Astrocyte (in vitro differentiated cells and primary cell): ENCODE measurements at regions not wholly inside any gene's neighbourhood (a gene's known extent, or its start where the extent isn't known, plus 50 kb on each side); places are given as distances from the start of the nearest gene placed in this dataset.

ENCODE experiments used
- DNase-seq: peaks from one replicate; pipeline ENCODE4 v3.0.0-alpha.2; 2010; ENCODE audit warnings: low read depth
- FAIRE-seq: peaks from 2 replicates; lab custom pipeline; 2011; peaks lifted over from hg19 to GRCh38; lab: Jason Lieb, UNC
- H2AFZ ChIP-seq: 2 replicates; pipeline ENCODE4 v1.6.0; 2012; ENCODE audit warnings: low read depth, low read length, inconsistent platforms
- H3K27ac ChIP-seq: 2 replicates; pipeline ENCODE4 v1.5.1; 2011; ENCODE audit warnings: low read depth, low read length, inconsistent platforms
- H3K27me3 ChIP-seq: 2 replicates; pipeline ENCODE4 v1.6.0; 2011; ENCODE audit warnings: low read length, inconsistent platforms; ENCODE audit not compliant: insufficient read depth
- H3K36me3 ChIP-seq: 2 replicates; pipeline ENCODE4 v1.5.1; 2011; ENCODE audit warnings: low read length, inconsistent platforms; ENCODE audit not compliant: insufficient read depth
- H3K4me1 ChIP-seq: 2 replicates; pipeline ENCODE4 v1.5.1; 2011; ENCODE audit warnings: low read length, inconsistent platforms; ENCODE audit not compliant: insufficient read depth
- H3K4me2 ChIP-seq: 2 replicates; pipeline ENCODE4 v1.6.0; 2012; ENCODE audit warnings: low read length, inconsistent platforms
- H3K4me3 ChIP-seq: 2 replicates; pipeline ENCODE4 v1.5.1; 2011; ENCODE audit warnings: low read depth, mild to moderate bottlenecking, low read length, inconsistent platforms; ENCODE audit not compliant: insufficient read depth
- H3K79me2 ChIP-seq: 2 replicates; pipeline ENCODE4 v1.6.0; 2012; ENCODE audit warnings: mild to moderate bottlenecking, low read length, inconsistent platforms; ENCODE audit not compliant: insufficient read depth
- H3K9ac ChIP-seq: 2 replicates; pipeline ENCODE4 v1.6.0; 2012; ENCODE audit warnings: mild to moderate bottlenecking, low read length, inconsistent platforms
- H3K9me3 ChIP-seq: 2 replicates; pipeline ENCODE4 v1.5.1; 2012; ENCODE audit warnings: low read depth, mild to moderate bottlenecking, low read length, inconsistent platforms; ENCODE audit not compliant: insufficient read depth
- H4K20me1 ChIP-seq: 2 replicates; pipeline ENCODE4 v1.6.0; 2012; ENCODE audit warnings: low read length, inconsistent platforms; ENCODE audit not compliant: insufficient read depth
- H3K27ac Mint-ChIP-seq: one replicate; pipeline ENCODE4 v1.8.0; 2021; ENCODE audit warnings: mild to moderate bottlenecking, mixed read lengths; ENCODE audit not compliant: unreplicated experiment
- H3K27me3 Mint-ChIP-seq: one replicate; pipeline ENCODE4 v1.8.0; 2021; ENCODE audit warnings: low read depth, mixed read lengths; ENCODE audit not compliant: unreplicated experiment
- H3K36me3 Mint-ChIP-seq: one replicate; pipeline ENCODE4 v1.8.0; 2021; ENCODE audit warnings: low read depth, mixed read lengths; ENCODE audit not compliant: unreplicated experiment
- H3K4me1 Mint-ChIP-seq: one replicate; pipeline ENCODE4 v1.8.0; 2021; ENCODE audit warnings: low read depth, mixed read lengths; ENCODE audit not compliant: unreplicated experiment
- H3K4me3 Mint-ChIP-seq: one replicate; pipeline ENCODE4 v1.8.0; 2021; ENCODE audit warnings: mild to moderate bottlenecking, moderate library complexity, mixed read lengths; ENCODE audit not compliant: unreplicated experiment
- H3K9me3 Mint-ChIP-seq: one replicate; pipeline ENCODE4 v1.8.0; 2021; ENCODE audit warnings: mild to moderate bottlenecking, mixed read lengths; ENCODE audit not compliant: unreplicated experiment
- CTCF ChIP-seq: IDR thresholded peaks from 2 replicates; pipeline ENCODE4 v1.5.1; 2011; ENCODE audit warnings: low read depth, mild to moderate bottlenecking, inconsistent platforms, low read length, moderate library complexity; ENCODE audit not compliant: insufficient read depth
- EZH2 ChIP-seq: IDR thresholded peaks from 2 replicates; pipeline ENCODE4 v1.6.1; 2012; ENCODE audit warnings: mild to moderate bottlenecking, low read length, inconsistent platforms; ENCODE audit not compliant: insufficient read depth

- Histone ChIP-seq H4K20me1 (no peaks in the 10 kb centered on the region), H3K9ac (no peak overlapping the region), H3K27ac (no peak overlapping the region), H2AFZ (no peak overlapping the region), H3K36me3 (no peaks in the 10 kb centered on the region), H3K79me2 (no peaks in the 10 kb centered on the region), H3K4me2 (no peak overlapping the region), H3K4me1 (no peaks in the 10 kb centered on the region), H3K9me3 (no peaks in the 10 kb centered on the region), H3K27me3 (no peaks in the 10 kb centered on the region), H3K4me3 (no peak overlapping the region)
- Mint-ChIP-seq H3K27me3 (no peaks in the 10 kb centered on the region), H3K36me3 (no peaks in the 10 kb centered on the region), H3K9me3 (no peaks in the 10 kb centered on the region), H3K27ac (no peak overlapping the region), H3K4me3 (no peak overlapping the region), H3K4me1 (peaks cover 4% of the 10 kb centered on the region)
- no peak for TF ChIP-seq CTCF
- TF ChIP-seq EZH2 = no peak
- no peak for DNase-seq
- FAIRE-seq = no peak
These were observed 131.3 kb upstream of the ARRDC3 start for GRCh38 chr5:91514400-91514799.

- Histone ChIP-seq H3K4me3 (no peak overlapping the region), H3K9me3 (no peaks in the 10 kb centered on the region), H3K27ac (no peak overlapping the region), H3K4me1 (no peaks in the 10 kb centered on the region), H3K4me2 (no peak overlapping the region), H4K20me1 (no peaks in the 10 kb centered on the region), H3K36me3 (no peaks in the 10 kb centered on the region), H2AFZ (no peak overlapping the region), H3K79me2 (no peaks in the 10 kb centered on the region), H3K9ac (no peak overlapping the region), H3K27me3 (no peaks in the 10 kb centered on the region)
- Mint-ChIP-seq H3K27me3 (no peaks in the 10 kb centered on the region), H3K4me3 (no peak overlapping the region), H3K4me1 (no peaks in the 10 kb centered on the region), H3K36me3 (no peaks in the 10 kb centered on the region), H3K9me3 (no peaks in the 10 kb centered on the region), H3K27ac (no peak overlapping the region)
- DNase-seq (no peak), FAIRE-seq (no peak)
- TF ChIP-seq EZH2 (no peak), CTCF (no peak)
These were observed 120.2 kb upstream of the ARRDC3 start for GRCh38 chr5:91503321-91503720.

- no peaks in the 10 kb centered on the region for H3K4me1 Mint-ChIP-seq
- Histone ChIP-seq H3K27ac (no peak overlapping the region), H3K4me3 (no peak overlapping the region), H3K27me3 (no peaks in the 10 kb centered on the region), H3K9me3 (no peaks in the 10 kb centered on the region), H3K4me2 (no peak overlapping the region), H3K79me2 (no peaks in the 10 kb centered on the region), H4K20me1 (no peaks in the 10 kb centered on the region), H3K9ac (no peak overlapping the region), H3K36me3 (no peaks in the 10 kb centered on the region), H2AFZ (no peak overlapping the region), H3K4me1 (no peaks in the 10 kb centered on the region)
- no peak for DNase-seq
- TF ChIP-seq EZH2 = no peak
- TF ChIP-seq CTCF = no peak
- no peak for FAIRE-seq
- H3K27me3 Mint-ChIP-seq = no peaks in the 10 kb centered on the region
- no peaks in the 10 kb centered on the region for H3K36me3 Mint-ChIP-seq
- H3K9me3 Mint-ChIP-seq = no peaks in the 10 kb centered on the region
- no peak overlapping the region for H3K27ac Mint-ChIP-seq
- H3K4me3 Mint-ChIP-seq = no peak overlapping the region
These were observed 117.6 kb upstream of the ARRDC3 start for GRCh38 chr5:91500758-91501157.
